GM18861 (cell line): ENCODE measurements at regions not wholly inside any gene's neighbourhood (a gene's known extent, or its start where the extent isn't known, plus 50 kb on each side); places are given as distances from the start of the nearest gene placed in this dataset.
"Not testable (repeated sequence)": the region's sequence is repeated elsewhere in the genome, so short reads cannot be mapped to it uniquely, and the experiment has no call there.

Experiments
- ATAC-seq: cut with Tn5 transposase; IDR thresholded peaks from one replicate; pipeline ENCODE4 v1.9.1; 2021; ENCODE audit not compliant: unreplicated experiment

DNA sequence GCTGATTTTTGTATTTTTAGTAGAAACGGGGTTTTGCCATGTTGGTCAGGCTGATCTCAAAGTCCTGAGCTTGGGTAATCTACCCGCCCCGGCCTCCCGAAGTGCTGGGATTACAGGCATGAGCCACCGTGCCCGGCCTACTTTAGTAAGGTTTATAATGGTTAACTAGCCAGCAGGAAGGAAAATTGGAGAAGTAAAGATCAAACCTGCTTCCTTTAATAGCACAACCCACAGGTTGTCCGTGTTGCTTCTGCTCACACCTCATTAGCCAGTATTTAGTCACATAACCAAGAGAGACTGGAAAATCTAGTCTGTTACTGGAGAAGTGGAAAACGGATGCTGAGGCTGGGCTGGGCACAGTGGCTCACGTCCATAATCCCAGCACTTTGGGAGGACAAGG, 51.9 kb upstream of the TBL1XR1 start:
- ATAC-seq = no peak

DNA sequence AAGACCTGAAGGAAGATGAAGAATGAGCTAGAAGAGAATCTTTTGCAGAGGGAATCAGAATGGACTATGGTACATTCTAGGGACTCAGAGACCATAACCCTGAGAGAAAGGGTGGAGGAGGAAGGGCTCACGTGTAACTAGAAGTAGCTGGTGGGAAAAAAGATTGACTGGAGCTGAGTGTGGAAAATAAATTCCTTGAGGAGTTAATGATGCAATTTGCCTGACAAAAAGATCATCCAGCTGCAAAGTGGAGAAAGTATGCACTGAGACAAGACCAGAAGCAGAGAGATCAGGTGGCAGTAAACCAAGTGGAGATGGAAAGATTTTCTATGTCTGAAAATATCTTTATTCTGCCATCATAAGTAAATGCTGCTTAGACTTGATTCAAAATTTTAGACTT, 52.9 kb upstream of the TBL1XR1 start:
- no peak for ATAC-seq

DNA sequence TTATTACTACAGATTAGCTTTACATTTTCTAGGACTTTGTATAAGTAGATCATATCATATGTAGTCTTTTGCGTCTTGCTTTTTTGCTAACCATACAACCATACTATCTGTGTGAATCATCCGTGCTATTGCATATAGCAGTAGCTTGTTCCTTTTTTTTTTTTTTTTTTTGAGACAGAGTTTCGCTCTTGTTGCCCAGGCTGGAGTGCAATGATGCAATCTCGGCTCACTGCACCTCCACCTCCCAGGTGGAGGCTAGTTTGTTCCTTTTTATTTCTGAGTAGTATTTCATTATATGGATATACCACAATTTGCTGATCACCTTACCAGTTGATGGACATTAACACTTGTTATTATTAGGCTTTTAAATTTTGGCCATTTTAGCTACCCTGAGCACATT, 54.5 kb upstream of the TBL1XR1 start:
- peak; percentile 37 for ATAC-seq

GRCh38 chr3:177257006-177257405, 59.7 kb upstream of the TBL1XR1 start:
- no peak for ATAC-seq

DNA sequence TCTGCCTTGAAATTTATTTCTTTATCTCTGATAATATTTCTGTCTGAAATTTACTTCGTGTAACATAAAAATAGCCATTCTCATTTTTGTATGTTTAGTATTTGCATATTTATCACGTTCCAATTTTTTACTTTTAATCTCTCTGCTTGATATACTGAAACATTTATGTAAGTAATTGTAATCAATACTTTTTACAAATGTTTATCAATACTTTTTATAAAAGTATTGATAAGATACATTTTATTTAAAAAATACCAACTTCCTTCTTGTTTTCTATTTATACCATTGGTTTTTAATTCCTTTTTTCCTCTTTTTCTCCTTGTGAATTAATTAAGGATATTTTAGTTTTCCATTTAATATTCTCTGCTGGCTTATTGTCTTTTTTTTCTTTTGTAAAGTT, 60.3 kb upstream of the TBL1XR1 start:
- ATAC-seq = no peak

DNA sequence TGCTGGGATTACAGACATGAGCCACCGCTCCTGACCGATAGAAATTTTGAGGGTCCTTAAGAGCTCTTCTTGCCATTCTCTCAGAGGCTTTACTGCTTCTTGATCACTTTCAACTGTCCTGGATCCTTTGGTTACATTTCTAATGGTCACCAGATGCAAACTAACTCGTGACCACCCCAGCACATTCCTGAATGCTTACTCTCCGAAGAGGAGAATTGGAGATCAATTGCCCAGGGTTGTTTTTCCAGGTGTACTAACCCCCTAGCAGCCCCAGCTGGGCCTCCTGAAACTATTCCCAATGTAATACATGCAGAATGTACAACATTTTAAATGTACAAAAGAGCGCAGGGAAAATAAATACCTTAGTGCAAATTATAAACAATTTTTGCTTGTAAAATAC, 65.1 kb upstream of the TBL1XR1 start:
- ATAC-seq = no peak

GRCh38 chr3:177263615-177264368, 66.5 kb upstream of the TBL1XR1 start:
- ATAC-seq = peak; percentile 78

DNA sequence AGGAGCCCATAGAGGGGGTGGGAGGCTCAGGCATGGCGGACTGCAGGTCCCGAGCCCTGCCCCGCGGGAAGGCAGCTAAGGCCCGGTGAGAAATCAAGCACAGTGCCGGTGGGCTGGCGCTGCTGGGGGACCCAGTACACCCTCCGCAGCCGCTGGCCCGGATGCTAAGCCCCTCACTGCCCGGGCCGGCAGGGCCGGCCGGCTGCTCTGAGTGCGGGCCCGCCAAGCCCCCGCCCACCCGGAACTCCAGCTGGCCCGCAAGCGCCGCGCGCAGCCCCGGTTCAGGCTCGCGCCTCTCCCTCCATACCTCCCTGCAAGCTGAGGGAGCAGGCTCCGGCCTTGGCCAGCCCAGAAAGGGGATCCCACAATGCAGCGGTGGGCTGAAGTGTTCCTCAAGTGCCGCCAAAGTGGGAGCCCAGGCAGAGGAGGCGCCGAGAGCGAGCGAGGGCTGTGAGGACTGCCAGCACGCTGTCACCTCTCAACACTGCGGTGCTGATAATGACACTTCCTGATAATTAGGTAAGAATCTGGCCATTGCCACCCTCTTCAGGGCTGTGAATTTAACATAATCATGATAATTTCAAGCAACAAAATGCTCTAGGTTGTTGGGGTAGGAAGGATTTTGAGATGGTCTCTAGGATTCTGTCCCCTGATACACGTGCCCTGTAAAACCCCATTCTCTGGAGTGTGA, 74.7 kb upstream of the TBL1XR1 start:
- ATAC-seq = not testable (repeated sequence)

DNA sequence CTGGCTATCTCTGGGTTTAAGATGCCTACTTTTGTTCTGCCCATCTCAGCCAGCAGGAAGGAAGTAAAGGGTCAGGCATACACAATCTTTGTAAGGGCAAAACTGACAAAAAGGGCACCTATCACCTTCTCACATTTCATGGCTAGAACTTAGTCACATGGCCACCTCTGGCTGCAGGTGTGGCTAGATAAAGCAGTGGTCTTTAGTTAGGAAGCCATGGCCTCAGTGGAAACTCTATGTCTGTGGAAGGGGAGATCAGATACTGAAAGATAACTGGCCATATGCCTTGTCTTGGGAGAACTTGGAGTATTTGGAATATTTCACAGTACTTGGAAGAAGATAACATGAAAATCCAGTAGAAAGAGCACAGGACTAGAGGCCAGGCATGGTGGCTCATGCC, 80.7 kb upstream of the TBL1XR1 start:
- ATAC-seq = no peak

DNA sequence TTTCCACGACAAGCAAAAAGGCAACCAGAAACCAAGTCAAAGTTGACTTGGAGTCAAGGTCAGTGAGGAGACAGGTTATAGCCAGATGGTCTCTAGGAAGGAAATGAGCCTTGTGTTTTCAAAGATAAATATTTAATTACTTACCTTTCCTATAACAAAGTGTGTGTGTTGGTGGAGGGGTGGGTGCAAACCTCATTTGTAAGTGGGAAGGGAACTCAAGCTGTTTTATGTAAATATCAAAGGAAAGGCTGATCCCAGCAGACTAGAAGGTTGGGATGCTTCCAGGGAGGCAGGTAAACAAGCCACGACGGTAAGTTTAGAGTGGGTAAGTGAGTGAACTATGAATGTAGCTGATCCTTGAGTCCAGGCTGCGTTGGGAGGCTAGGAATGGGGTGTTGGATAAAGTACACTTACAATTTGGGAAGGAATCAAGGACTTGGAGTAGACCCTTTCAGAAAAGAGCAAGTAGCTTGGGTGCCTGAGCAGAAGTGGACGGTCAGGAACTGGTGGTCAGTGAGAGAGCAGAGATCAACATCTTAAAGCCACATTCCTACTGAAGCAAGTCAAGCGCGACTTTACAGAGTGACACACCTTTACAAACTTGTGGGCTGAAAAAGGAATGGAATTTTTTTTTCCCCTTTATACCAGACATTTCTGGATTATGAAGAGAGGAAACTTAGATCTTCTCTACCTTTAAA, 82.0 kb upstream of the TBL1XR1 start:
- no peak for ATAC-seq

DNA sequence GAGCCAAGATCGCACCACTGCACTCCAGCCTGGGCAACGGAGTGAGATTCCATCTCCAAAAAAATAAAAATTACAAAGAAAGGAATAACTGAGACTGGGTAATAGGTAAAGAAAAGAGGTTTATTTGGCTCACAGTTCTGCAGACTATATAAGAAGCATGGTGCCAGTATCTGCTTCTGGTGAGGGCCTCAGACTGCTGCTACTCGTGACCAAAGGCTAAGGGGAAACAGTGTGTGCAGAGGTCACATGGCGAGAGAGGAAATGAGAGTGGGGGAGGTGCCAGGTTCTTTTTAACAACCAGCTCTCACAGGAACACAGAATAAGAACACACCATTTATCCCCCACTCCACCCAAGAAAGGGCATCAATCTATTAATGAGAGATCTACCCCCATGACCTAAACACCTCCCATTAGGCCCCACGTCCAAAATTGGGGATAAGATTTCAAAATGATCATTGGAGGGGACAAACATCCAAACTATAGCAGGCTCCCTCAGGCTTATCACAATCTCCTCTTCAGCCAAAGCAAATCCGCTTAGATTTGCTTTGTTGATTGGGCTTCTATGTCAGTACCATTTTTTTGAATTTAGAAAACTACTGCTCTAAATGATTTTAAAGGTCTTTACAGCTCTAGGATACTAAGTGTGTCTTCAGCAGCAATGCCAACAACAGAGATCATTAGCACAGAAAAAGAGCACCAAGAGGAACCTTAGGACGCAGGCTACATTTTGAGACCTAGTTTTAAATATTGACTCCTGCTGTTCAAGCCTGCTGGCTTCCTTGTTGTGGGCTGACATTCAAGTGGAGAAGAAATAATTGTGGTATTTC, 84.2 kb upstream of the TBL1XR1 start:
- ATAC-seq = no peak

DNA sequence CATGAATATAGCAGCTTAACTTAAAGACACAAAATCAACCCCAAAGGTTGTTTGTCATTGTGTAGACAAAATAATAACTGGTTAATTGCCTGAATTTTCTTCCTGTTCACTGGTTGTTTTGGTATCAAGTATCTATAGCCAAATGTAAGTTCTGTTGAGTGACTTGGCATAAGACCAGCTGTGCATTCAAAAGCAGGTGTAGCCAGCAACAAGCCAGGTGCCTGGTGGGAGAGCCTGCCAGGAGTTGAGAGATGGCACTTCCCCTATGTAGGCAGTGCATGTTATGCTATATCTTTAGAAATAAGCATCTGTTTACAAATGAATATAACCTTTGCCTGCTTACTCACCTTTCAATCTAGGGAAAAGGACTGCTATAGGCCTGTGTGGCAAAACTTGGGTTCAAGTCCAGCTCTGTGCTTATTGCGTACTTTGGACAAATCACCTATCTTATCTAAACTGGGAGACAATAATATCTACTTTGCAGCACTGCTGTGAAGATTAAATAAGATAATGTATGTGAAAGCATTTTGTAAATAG, 84.9 kb upstream of the TBL1XR1 start:
- no peak for ATAC-seq

GRCh38 chr3:177283983-177284382, 86.7 kb upstream of the TBL1XR1 start:
- ATAC-seq = no peak

DNA sequence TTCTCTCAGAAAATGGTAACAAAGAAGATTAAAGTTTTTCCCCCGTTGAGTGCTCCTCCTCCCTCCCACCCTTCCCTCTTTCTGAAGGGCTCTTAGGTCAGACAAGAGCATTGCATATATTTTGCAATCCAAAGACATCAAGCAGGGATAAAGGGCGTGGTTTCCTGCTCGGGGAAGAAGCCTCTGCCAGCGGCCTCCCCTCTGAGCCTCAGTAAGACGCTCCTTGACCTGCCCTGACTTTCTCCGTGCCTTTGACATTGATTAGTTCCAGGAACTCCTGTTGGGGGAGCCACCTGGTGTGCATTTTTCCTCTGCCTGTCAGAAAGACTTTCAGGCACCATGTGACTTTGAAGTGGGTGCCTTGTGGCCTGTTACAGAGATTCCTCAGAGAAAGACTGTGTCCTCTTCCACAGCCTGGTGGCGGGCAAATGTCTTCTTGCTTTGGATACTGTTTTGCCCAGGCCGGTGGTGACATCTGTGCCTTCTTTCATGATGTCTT, 87.2 kb upstream of the TBL1XR1 start:
- no peak for ATAC-seq

DNA sequence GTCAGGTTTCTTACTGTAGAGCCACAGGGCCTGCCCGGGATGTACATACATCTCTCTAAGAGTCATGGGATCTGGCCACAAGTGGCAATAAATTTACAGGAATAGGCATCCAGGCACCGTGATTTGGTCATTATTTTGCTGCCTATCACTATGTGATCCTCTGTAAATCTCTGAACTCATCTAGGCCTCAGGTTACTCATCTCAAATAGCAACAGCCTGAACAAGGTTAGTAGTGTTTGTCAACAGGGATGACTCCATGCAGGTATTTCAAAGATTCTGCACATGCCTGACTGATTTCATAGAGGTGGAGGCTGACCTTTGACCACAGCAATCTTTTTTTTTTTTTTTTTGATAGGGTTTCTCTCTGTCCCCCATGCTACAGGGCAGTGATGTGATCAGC, 88.8 kb upstream of the TBL1XR1 start:
- ATAC-seq = no peak

- ATAC-seq = no peak
These were observed 89.9 kb upstream of the TBL1XR1 start for GRCh38 chr3:177287231-177287630.

- ATAC-seq = no peak
These were observed 93.4 kb upstream of the TBL1XR1 start for GRCh38 chr3:177290633-177291032.

DNA sequence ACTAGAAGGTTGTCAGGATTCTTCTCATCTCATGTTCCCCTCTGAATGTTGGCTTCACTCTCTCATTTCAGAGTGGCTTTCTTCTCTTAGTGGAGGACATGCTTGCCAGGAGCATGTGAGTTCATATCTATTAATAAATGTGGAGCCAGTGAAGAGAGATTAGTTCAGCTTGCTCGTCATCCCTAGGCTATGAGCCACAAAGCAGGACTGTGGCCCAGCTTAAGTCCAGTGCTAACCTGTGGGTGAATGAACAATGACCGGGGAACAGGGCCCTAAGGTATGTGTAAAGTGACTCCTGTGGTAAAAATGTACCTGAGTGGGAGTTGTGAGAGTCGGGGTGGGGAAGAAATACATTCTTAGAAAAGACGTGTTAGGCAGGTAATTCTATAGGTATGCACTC, 96.9 kb upstream of the TBL1XR1 start:
- ATAC-seq = no peak

GRCh38 chr3:177295116-177295515, 97.8 kb upstream of the TBL1XR1 start:
- ATAC-seq = no peak

GRCh38 chr3:177299250-177299649, 102.0 kb upstream of the TBL1XR1 start:
- ATAC-seq = no peak
